Effector memory CD8-positive, alpha-beta T cell (primary cell): ENCODE measurements at regions not wholly inside any gene's neighbourhood (a gene's known extent, or its start where the extent isn't known, plus 50 kb on each side); places are given as distances from the start of the nearest gene placed in this dataset.

Source experiments
- ATAC-seq: fragments of 150-1000 bp; cut with Tn5 transposase; replicated peaks from 2 replicates; pipeline ENCODE4 v1.10.0; 2021; ENCODE audit warnings: mild to moderate bottlenecking, moderate library complexity
- DNase-seq, 3 experiments: peaks; one replicate each; pipeline ENCODE4 v3.0.0; 2021
- H3K27ac Mint-ChIP-seq, 2 donors: one replicate each; pipeline ENCODE4 v1.8.0; 2022; ENCODE audit warnings: mild to moderate bottlenecking in 2 of 2, mixed read lengths in 2 of 2, moderate library complexity in 2 of 2
- H3K27me3 Mint-ChIP-seq, 2 donors: one replicate each; pipeline ENCODE4 v1.8.0; 2022; ENCODE audit warnings: mixed read lengths in 2 of 2
- H3K36me3 Mint-ChIP-seq: one replicate; pipeline ENCODE4 v1.8.0; 2022; ENCODE audit warnings: mild to moderate bottlenecking, moderate library complexity, mixed read lengths; ENCODE audit not compliant: insufficient read depth
- H3K4me1 Mint-ChIP-seq, 2 donors: one replicate each; pipeline ENCODE4 v1.8.0; 2022; ENCODE audit warnings: low read depth in 2 of 2, mixed read lengths in 2 of 2
- H3K4me3 Mint-ChIP-seq, 2 donors: one replicate each; pipeline ENCODE4 v1.8.0; 2022; ENCODE audit warnings: mild to moderate bottlenecking in 2 of 2, mixed read lengths in 2 of 2, moderate library complexity in 2 of 2
- H3K9me3 Mint-ChIP-seq, 2 donors: one replicate each; pipeline ENCODE4 v1.8.0; 2022; ENCODE audit warnings: mixed read lengths in 2 of 2

DNA sequence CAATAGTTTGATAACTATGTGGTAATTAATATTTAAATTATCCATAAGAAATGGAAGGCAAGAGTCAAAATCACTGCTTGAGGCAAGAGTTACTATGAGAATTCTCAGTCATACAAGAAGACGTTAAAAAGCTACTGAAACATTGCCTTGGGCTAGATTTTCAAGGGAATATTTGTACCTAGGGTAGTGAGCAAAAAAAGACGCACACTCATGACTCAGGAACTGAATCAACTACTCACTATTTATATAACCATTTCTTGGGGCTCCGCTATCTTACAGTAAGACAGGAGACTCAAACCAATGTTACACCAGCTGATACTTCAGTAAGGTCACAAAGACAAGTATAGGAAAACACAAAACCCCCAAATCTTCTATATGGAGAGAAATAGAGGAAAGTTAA lies 151.5 kb upstream of the RNPC3 start:
- peaks cover 0 to 4% of the 10 kb centered on the region in 2 donors for H3K9me3 Mint-ChIP-seq
- no peaks in the 10 kb centered on the region for H3K4me1 Mint-ChIP-seq
- DNase-seq (no peak), ATAC-seq (no peak)
- H3K27ac Mint-ChIP-seq = no peak overlapping the region
- no peak overlapping the region for H3K4me3 Mint-ChIP-seq
- no peaks in the 10 kb centered on the region for H3K27me3 Mint-ChIP-seq
- no peaks in the 10 kb centered on the region for H3K36me3 Mint-ChIP-seq

DNA sequence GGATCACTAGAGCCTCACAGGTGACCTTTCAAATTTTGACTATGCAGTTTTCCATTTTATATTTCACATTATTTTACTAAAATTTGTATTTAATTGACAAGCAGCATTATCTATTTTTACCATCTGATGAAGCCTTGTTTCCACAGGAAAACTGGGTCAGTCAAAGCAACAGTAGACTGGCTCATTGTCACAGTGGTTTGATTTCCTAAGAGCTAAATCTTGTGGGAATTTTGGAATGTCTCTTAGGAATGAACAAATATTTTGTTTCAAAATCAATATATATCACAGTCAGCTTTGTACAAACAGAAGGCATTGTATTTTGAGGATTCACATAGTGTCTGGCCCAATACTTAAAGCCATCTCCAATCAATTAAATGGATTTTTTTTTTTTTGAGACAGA lies 152.6 kb upstream of the RNPC3 start:
- H3K4me1 Mint-ChIP-seq = no peaks in the 10 kb centered on the region
- no peak for ATAC-seq
- no peak overlapping the region for H3K4me3 Mint-ChIP-seq
- DNase-seq = no peak
- peaks cover 0 to 2% of the 10 kb centered on the region in 2 donors for H3K9me3 Mint-ChIP-seq
- H3K36me3 Mint-ChIP-seq = no peaks in the 10 kb centered on the region
- no peak overlapping the region for H3K27ac Mint-ChIP-seq
- no peaks in the 10 kb centered on the region for H3K27me3 Mint-ChIP-seq

DNA sequence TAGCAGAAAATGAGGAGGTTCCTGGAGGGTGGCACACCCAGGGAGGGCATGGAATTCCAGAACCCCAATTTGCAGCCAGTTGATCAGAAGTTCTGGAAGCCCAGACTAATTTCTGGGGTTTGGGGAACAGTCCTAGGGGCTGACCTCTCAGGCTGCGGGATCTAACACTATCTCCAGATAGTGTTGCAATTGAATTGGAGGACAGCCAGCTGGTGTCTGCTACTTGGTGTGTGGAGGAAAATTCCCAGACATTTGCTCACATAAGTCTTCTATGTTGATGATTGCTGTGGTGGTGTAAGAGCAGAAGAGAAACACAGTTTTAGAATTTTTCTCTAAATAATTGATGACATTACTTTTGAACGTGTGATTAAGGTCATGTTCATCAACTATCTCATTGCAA lies 154.3 kb upstream of the RNPC3 start:
- Mint-ChIP-seq H3K4me3 (no peak overlapping the region), H3K4me1 (no peaks in the 10 kb centered on the region), H3K27me3 (no peaks in the 10 kb centered on the region), H3K36me3 (no peaks in the 10 kb centered on the region), H3K9me3 (peaks cover 0 to 8% of the 10 kb centered on the region in 2 donors), H3K27ac (no peak overlapping the region)
- DNase-seq (no peak), ATAC-seq (no peak)

DNA sequence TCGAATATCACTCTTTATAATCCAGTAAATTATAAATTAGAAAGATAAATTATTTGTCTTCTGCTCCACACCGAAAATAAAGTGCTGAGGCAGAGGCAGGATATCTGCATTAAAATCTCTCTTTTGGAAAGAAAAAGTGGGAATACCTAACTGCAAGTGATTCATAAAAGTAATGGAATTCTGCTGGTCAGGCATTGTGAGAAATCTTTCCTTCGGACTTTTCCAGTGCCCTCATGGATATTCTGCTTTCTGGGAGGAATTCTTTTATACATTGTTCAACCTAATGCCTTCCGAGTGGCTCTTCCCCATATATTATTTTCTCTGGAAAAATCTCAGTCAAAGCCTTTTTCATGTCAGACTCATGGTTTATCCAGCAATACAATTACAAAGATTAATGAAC lies 158.3 kb upstream of the RNPC3 start:
- no peak overlapping the region for H3K27ac Mint-ChIP-seq
- no peak for DNase-seq
- no peaks in the 10 kb centered on the region for H3K4me1 Mint-ChIP-seq
- no peaks in the 10 kb centered on the region for H3K27me3 Mint-ChIP-seq
- no peak overlapping the region for H3K4me3 Mint-ChIP-seq
- no peak for ATAC-seq
- H3K36me3 Mint-ChIP-seq = no peaks in the 10 kb centered on the region
- H3K9me3 Mint-ChIP-seq = peaks cover 0 to 6% of the 10 kb centered on the region in 2 donors

DNA sequence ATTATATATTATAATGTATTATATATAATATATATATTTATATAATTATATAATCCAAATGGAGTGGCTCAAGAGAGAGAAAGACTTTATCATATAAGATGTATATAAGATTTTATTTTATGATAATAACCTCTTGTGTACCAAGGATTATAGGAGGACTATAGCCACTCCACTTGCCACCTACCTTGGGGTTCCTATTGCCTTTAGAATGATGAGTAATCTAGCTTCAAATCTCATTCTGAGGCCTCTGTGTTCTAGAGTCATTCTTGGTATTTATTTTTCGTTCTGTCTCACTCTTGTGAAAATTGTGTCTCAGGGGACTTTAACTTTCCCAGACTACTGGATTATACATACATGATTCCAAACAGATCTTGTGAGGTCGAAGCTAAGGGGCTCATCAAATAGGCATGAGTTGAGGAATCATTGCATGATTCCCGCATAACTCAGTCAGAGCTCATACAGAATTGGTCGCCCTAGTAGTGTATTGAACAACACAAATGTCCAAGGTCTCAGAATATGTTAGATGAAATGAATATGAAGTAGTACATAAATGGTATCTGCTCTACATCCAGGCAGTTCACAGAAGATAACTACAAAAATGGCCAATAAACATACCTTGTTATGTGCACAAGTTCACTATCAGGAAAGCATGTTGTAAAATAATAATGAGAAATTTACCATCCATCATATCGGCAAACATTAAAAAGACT lies 159.5 kb upstream of the RNPC3 start:
- peaks cover 0 to 6% of the 10 kb centered on the region in 2 donors for H3K9me3 Mint-ChIP-seq
- DNase-seq (no peak), ATAC-seq (no peak)
- no peak overlapping the region for H3K27ac Mint-ChIP-seq
- H3K36me3 Mint-ChIP-seq = no peaks in the 10 kb centered on the region
- no peak overlapping the region for H3K4me3 Mint-ChIP-seq
- H3K27me3 Mint-ChIP-seq = no peaks in the 10 kb centered on the region
- no peaks in the 10 kb centered on the region for H3K4me1 Mint-ChIP-seq

DNA sequence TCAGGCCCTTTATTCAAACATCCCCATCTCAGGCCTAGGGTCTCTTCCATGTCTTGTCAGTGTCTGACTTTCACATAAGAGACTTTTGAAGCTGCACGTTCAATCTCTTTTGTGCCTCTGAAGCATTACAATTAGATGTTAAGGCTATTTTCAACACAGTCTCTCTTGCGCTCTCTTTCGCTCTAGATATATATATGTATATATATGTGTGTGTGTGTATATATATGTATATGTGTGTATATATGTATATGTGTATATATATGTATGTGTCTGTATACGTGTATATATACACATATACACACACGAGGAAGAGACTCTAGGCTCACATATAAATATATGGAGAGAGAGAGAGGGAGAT lies 162.5 kb upstream of the RNPC3 start:
- H3K9me3 Mint-ChIP-seq = peaks cover 0 to 6% of the 10 kb centered on the region in 2 donors
- H3K36me3 Mint-ChIP-seq = no peaks in the 10 kb centered on the region
- H3K4me3 Mint-ChIP-seq = no peak overlapping the region
- no peaks in the 10 kb centered on the region for H3K27me3 Mint-ChIP-seq
- H3K27ac Mint-ChIP-seq = no peak overlapping the region
- H3K4me1 Mint-ChIP-seq = no peaks in the 10 kb centered on the region
- DNase-seq (no peak), ATAC-seq (no peak)

DNA sequence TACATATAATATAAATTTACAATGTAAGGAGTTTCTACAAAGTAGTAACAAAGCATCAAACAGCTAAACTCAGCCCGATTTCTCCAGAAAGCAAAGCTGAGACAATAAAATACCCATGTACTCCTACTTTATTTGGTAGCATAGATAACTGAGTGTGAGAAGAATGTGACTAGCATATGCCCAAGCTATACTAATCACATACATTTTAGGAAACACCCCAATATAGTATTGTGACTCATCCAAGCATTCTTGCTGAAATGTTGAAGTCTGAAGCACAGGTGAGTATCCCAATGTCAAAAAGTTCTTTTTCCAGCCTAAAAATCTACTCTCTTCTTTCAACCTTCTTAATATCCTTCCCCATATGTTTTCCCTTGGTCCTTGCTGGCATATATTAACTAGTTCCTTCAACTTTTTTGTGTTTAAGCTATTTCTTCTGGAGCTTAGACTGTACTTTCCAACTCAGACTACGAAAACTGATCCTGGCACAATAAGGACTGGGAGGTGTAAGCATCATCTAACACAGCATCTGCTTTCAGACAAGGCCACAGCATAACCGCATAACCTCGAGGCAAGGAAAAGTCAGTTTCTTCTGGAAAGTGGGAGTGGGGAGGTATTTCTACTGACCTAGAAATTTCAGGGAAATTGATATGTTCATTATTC lies 163.0 kb upstream of the RNPC3 start:
- no peak overlapping the region for H3K27ac Mint-ChIP-seq
- no peak for DNase-seq
- H3K4me1 Mint-ChIP-seq = no peaks in the 10 kb centered on the region
- no peaks in the 10 kb centered on the region for H3K27me3 Mint-ChIP-seq
- no peak overlapping the region for H3K4me3 Mint-ChIP-seq
- no peaks in the 10 kb centered on the region for H3K36me3 Mint-ChIP-seq
- H3K9me3 Mint-ChIP-seq = peaks cover 0 to 7% of the 10 kb centered on the region in 2 donors
- no peak for ATAC-seq

DNA sequence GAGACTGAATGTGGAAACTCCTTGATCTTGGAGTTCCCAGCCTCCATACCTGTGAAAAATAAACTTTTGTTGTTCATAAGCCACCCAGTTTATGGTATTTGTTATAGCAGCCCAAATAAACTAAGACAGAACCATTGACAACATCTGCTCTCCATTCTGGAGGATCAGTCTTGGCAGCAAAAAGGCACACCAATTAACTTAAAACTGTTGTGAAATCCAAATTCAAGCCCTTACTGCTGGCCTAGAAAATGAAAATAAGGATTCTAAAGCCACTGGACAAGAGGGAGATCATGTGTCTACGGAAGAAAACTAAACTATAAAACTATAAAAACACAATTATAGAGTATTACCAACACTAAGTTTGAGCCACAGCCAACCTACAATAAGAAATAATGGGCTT lies 172.1 kb upstream of the RNPC3 start:
- H3K4me1 Mint-ChIP-seq = no peaks in the 10 kb centered on the region
- H3K4me3 Mint-ChIP-seq = no peak overlapping the region
- ATAC-seq (no peak), DNase-seq (no peak)
- no peak overlapping the region for H3K27ac Mint-ChIP-seq
- H3K9me3 Mint-ChIP-seq = peaks cover 0 to 5% of the 10 kb centered on the region in 2 donors
- no peaks in the 10 kb centered on the region for H3K27me3 Mint-ChIP-seq
- H3K36me3 Mint-ChIP-seq = no peaks in the 10 kb centered on the region

DNA sequence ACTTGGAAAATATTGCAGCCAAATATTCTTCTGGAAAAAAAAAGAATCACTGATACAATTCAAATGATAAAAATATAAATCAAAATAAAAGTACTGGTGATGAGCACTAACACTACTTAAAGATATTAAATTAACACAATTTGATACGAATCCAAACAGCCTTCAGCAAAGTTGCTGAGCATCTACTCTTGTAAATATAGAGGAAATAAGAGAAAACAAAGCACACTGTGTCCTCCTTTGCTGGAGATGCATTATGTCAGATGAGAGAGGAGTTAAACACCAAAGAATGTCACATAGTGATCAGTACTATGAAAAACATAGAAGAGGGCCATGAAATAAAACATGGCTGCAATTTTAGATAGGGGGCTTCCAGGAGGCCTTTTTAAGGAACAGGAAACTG lies 177.4 kb upstream of the RNPC3 start:
- DNase-seq = no peak
- Mint-ChIP-seq H3K36me3 (no peaks in the 10 kb centered on the region), H3K27me3 (no peaks in the 10 kb centered on the region), H3K4me1 (no peaks in the 10 kb centered on the region), H3K27ac (no peak overlapping the region), H3K4me3 (no peak overlapping the region), H3K9me3 (peaks cover 0 to 5% of the 10 kb centered on the region in 2 donors)
- no peak for ATAC-seq

DNA sequence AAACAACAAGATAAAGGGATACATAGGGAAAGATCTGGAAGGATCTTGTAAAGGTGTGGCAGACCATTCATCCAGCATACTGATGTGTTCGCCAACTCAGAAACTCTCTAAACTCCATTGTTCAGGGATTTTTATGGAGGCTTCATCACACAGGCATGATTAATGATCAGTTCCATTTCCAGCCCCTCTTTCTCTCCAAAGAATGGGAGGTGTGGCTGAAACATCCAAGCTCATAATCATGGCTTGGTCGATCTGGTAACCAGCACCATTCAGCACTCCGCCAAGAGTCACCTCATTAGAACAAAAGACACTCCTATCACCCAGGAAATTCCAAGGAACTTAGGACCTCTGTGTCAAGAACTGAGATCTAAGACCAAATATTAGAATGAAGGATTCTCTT lies 180.6 kb upstream of the RNPC3 start:
- peaks cover 2 to 9% of the 10 kb centered on the region in 2 donors for H3K9me3 Mint-ChIP-seq
- no peaks in the 10 kb centered on the region for H3K36me3 Mint-ChIP-seq
- H3K27ac Mint-ChIP-seq = no peak overlapping the region
- ATAC-seq = no peak
- no peak for DNase-seq
- H3K4me1 Mint-ChIP-seq = no peaks in the 10 kb centered on the region
- no peak overlapping the region for H3K4me3 Mint-ChIP-seq
- no peaks in the 10 kb centered on the region for H3K27me3 Mint-ChIP-seq

DNA sequence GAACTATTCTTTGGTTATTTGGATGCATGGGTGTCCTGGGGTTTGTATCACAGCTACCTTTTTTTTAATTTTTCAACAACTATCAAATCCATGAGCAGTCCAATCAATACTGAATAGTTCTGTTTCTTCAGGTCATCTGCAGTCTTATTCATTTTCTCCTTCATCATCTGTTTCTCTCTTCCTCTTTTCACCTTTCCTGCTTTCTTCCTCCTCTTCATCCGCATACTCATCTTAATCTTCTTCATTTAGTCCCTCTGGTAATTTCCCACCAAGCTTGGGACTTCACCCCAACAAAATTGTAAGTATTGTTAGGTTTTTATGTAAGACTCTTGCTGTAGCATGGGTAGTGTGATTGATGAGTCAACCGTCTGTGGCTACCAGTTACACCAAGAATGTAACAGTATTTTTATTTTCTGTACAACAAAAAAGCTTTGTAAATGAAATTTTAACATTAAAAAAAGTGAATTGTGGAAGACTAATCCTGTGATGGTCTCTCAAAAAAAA lies 184.1 kb upstream of the RNPC3 start:
- no peak for ATAC-seq
- Mint-ChIP-seq H3K27ac (no peak overlapping the region), H3K4me1 (no peaks in the 10 kb centered on the region)

DNA sequence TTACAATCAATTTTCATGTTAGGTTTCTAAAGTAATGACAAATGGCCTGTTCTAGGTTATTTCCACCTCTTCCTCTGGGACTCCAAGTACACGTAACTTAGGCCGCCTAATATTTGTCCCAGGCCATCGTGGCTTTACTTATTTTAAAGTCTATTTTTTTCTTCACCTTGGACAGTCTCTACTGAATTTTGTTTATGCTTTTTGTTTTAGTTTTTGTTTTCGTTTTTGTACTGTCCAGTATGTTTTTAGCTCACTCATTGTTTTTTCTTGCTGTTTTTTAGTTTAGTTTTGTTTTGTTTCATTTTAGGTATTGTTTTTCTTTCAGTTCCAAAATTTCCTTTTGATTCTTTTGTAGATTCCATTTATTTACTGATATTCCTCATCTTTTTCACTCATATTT lies 187.7 kb upstream of the RNPC3 start:
- Mint-ChIP-seq H3K4me1 (no peaks in the 10 kb centered on the region), H3K4me3 (no peak overlapping the region), H3K27me3 (no peaks in the 10 kb centered on the region), H3K27ac (no peak overlapping the region), H3K36me3 (no peaks in the 10 kb centered on the region), H3K9me3 (peaks cover 0 to 17% of the 10 kb centered on the region in 2 donors)
- ATAC-seq (no peak), DNase-seq (no peak)

More for the DNA sequence above, 184.1 kb upstream of the RNPC3 start:
- no peak for DNase-seq
- Mint-ChIP-seq H3K4me3 (no peak overlapping the region), H3K36me3 (no peaks in the 10 kb centered on the region), H3K27me3 (no peaks in the 10 kb centered on the region), H3K9me3 (peaks cover 0 to 17% of the 10 kb centered on the region in 2 donors)

DNA sequence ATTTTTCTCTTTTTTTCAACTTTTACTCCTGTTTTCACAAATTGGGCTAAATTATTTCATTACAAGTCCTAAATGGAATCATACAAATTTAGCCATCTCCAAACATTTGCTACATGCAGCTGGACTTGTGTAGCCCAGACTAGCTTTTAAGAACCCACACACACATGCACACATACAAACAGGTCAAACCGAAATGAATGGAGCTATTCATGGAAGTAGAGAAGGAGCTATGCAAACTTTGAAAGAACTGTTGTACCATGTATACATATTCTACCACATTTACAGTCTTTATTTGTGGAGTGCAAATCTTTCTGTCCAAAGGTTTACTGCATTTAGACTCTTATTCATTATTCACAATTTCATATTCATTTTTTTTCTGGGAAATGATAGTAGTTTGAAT lies 189.1 kb upstream of the RNPC3 start:
- ATAC-seq = no peak

DNA sequence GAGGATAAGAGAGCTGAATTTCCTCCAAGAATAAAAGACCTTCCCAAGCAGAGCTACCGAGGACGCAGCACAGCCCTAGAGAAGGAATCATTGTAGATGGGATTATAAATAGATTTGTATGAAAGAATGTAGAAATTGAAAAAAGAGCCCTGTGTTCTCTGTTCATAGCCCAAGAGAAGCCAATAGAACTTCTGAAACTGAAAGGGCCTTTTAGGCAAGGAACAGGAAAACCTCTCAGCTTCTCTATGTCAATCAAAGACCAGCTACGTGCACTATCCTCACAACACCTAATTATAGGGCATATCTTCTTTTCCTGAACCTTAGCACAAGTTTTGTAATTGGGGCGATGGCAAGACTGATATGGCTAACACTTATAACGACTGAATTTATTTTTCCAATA lies 192.4 kb upstream of the RNPC3 start:
- no peak overlapping the region for H3K27ac Mint-ChIP-seq
- peaks cover 3 to 5% of the 10 kb centered on the region in 2 donors for H3K9me3 Mint-ChIP-seq
- H3K27me3 Mint-ChIP-seq = no peaks in the 10 kb centered on the region
- H3K4me3 Mint-ChIP-seq = no peak overlapping the region
- no peak for DNase-seq
- no peaks in the 10 kb centered on the region for H3K36me3 Mint-ChIP-seq
- ATAC-seq = no peak
- no peaks in the 10 kb centered on the region for H3K4me1 Mint-ChIP-seq

More for the DNA sequence above, 189.1 kb upstream of the RNPC3 start:
- no peak overlapping the region for H3K4me3 Mint-ChIP-seq
- peaks cover 0 to 17% of the 10 kb centered on the region in 2 donors for H3K9me3 Mint-ChIP-seq
- no peaks in the 10 kb centered on the region for H3K4me1 Mint-ChIP-seq
- H3K27ac Mint-ChIP-seq = peak overlapping the region in 1 of 2 donors; percentile 18
- H3K27me3 Mint-ChIP-seq = no peaks in the 10 kb centered on the region
- DNase-seq = no peak
- H3K36me3 Mint-ChIP-seq = no peaks in the 10 kb centered on the region
